D721Med (cell line): ENCODE measurements at regions not wholly inside any gene's neighbourhood (a gene's known extent, or its start where the extent isn't known, plus 50 kb on each side); places are given as distances from the start of the nearest gene placed in this dataset.

Source experiments
- DNase-seq: peaks from one replicate; pipeline ENCODE4 v3.0.0; 2011; ENCODE audit warnings: low spot score; ENCODE audit not compliant: insufficient read length
- FAIRE-seq: peaks from 2 replicates; lab custom pipeline; 2011; peaks lifted over from hg19 to GRCh38; lab: Jason Lieb, UNC
- TF ChIP-seq, protein P1 (sequence below): IDR thresholded peaks from 2 replicates; pipeline ENCODE4 v1.5.1; 2012; ENCODE audit warnings: mild to moderate bottlenecking, control low read depth; ENCODE audit not compliant: insufficient read depth; ENCODE audit errors: missing control alignments

DNA sequence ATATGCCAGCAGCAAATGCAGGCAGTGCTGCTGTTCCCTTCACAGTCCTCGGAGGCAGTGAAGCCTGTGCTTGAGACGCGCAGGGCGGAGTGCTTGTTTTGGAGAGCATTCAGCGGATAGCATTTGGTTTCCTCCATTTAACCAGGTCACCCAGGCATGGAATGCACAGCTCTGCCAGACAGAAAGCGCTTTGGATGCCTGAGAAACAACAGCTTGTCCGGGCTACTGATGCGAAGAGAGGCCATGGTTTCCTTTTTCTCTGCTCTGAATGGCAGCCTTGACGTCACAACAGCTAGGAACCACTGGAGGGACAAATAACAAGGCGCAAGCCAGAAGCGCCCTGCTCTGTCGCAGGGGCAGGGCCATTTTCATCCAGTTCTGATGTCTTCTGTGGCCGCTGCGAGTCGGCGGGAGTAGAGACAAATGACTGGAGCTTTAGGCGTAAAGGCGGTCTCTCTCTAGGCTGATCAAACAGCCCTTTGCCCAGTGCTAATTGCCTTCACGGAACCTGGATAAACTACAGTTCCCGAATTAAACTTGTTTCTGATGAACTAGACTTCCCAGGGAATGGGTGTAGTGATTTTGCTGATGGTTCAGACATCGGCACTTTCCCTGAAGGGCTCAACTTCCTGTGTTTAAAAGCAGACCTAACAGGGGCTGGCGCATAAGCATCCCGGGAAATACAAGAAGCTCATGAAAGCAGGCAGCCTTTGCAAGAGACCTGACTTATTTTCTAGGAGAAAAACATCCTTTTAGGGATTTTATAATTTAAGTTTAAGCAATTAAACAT lies 187.6 kb upstream of the KLF14 start:
- DNase-seq, result no peak
- TF ChIP-seq, protein P1, sequence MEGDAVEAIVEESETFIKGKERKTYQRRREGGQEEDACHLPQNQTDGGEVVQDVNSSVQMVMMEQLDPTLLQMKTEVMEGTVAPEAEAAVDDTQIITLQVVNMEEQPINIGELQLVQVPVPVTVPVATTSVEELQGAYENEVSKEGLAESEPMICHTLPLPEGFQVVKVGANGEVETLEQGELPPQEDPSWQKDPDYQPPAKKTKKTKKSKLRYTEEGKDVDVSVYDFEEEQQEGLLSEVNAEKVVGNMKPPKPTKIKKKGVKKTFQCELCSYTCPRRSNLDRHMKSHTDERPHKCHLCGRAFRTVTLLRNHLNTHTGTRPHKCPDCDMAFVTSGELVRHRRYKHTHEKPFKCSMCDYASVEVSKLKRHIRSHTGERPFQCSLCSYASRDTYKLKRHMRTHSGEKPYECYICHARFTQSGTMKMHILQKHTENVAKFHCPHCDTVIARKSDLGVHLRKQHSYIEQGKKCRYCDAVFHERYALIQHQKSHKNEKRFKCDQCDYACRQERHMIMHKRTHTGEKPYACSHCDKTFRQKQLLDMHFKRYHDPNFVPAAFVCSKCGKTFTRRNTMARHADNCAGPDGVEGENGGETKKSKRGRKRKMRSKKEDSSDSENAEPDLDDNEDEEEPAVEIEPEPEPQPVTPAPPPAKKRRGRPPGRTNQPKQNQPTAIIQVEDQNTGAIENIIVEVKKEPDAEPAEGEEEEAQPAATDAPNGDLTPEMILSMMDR, result no peak
- FAIRE-seq, result no peak

DNA sequence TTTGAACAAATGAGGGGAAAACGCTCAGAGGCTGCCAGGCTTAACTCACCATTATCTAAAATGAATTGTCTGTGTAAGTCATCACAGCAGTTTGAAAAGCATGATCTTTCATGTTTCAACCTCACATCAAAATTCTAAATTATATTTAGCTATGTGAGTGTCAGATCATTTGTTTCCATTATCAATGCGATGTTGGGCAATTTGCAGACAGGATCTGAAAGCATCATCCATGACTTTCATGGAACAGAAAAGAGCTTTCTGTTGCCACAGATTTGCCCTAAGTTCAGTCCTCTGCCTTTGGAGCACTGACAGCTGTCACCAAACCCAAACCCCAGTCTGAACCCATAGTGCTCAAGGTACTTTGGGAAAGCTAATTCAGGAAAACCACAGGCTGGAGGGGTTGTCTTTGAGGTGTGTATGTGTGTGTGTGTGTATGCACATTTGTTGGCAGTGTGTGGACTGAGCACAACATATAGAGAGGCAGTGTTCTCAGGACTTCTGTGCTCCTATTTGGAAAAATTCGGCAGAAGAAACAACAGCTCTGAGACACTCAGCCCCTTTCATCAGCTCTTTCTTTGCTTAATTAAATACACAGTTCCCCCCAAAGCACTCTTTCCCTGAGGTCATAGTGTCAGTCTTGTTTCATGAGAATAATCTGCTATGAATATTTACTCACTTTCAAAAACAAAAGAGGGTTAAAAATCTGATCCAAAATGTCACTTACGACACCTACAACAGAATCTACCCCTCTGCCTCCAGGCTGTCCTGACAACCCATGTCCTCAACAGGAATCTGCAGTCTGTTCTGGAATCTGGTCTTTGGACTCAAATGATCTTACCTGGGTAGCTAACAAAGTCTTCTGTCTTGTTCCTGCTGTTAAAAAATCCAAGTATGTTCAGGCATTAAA lies 188.5 kb upstream of the KLF14 start:
- TF ChIP-seq, protein P1, result no peak
- FAIRE-seq, result no peak
- no peak for DNase-seq

DNA sequence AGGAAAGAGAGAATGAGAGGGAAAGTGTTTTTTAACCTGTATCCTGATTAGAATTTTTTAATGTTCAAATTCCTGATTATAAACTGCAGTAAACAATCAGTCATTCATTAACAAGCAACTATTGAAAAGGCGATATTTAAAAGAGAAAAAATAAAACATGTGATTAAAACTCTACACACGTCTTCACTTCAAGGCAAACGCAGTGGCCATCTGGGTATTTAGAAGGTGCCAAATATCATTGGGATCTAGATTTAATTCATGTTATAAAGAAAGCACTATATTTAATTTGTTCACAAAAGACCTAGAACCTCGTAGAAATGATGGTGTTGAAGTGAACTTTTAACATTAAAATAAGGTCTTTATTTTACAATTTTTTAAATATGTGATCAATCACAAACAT lies 189.4 kb upstream of the KLF14 start:
- TF ChIP-seq, protein P1, result no peak
- no peak for FAIRE-seq
- no peak for DNase-seq

GRCh38 chr7:130923930-130924329 lies 189.9 kb upstream of the KLF14 start:
- DNase-seq, result no peak

DNA sequence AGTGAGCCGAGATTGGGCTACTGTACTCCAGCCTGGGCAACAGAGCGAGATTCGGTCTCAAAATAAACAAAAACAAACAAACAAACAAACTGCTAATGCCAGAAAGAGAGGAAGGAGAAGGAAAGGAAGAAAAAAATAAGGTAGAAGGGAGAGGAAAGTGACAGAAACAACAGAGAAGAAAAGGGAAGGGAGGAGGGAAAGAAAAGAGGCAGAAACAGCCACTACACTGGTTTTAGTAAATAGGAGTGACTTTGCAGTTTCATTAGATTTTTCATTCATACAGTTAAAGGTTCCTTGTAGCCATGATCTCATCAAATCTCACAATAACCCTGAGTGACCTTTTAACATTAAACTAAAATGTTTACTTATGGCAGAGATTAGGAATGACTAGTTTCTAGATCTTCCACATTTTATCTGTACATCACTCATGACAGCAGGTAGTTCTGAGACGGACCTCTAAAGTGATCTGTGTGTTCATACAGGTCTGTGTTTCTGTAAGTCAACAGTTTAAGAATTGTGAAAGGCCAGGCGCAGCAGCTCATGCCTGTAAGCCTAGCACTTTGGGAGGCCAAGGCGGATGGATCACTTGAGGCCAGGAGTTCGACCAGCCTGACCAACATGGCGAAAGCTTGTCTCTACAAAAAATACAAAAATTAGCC lies 191.3 kb upstream of the KLF14 start:
- no peak for FAIRE-seq
- DNase-seq, result no peak
- TF ChIP-seq, protein P1, result no peak

More at GRCh38 chr7:130923930-130924329, 189.9 kb upstream of the KLF14 start:
- FAIRE-seq, result no peak
- TF ChIP-seq, protein P1, result no peak

DNA sequence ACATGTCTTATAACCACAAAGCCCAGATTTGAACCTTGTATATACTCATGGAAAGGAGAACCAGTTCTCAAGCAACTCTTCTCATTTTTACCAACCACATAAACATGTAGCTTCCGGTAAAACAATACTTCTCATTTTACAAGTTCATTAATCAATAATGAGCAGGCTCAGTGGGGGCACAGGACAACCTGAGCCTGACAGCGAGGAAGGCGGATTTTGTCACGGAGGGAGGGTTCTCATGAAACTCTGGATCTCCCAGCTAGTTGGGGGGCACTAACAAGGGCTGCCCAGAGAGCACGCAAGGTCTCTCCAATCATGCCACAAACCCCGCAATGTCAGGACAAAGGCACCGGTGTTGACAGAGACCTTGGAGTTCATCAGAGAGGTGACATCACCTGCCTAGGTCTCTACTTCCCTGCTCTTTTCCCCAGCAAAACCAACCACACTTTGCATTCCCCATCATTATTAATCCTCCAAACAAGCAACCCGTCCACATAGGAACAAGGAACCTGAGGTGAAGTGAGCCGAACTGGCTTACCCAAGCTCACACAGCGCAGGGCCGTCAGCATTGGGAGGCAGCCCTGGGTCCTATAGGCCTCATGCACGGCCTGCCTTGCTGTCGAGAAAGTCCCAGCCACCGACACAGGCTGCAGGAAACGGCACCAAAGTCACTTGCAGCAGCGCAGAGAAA lies 192.1 kb upstream of the KLF14 start:
- DNase-seq, result no peak
- no peak for FAIRE-seq
- TF ChIP-seq, protein P1, result no peak
